ENCODE measurements at regions not wholly inside any gene's neighbourhood (a gene's known extent, or its start where the extent isn't known, plus 50 kb on each side); places are given as distances from the start of the nearest gene placed in this dataset.
A peak's percentile ranks its signal among the peaks of the same experiment; 100 is the strongest.
"Not testable (repeated sequence)": the region's sequence is repeated elsewhere in the genome, so short reads cannot be mapped to it uniquely, and the experiment has no call there.

DNA sequence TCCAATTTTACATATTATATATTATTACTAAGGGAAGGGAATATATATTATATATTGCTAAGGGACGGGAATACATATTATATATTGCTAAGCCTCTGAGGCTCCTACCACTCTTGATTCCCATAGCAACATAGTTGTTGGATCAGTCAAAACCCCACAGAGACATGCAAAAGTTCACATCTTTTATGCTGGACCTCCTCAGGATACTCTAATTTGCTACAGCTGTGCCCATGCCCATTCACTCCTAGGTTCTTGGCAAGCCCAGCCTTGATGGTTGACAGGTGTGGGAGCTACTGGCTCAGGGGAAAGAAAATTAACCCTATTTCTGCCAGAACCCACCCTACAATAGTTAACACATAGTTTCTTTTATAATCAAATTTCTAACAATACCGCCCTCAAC lies 84.6 kb upstream of the POMZP3 start:
- no CpG with 5 or more reads among the region's 2 CpGs for WGBS, 2 experiments (ENCODE audit: extremely low coverage in 2 of 2, insufficient read length in 1 of 2)
- H2BK20ac ChIP-seq (ENCODE audit: low read depth, low read length); H2BK15ac ChIP-seq (ENCODE audit: low read depth, low read length); H4K5ac ChIP-seq (ENCODE audit: low read depth, low read length); H3K4me1 ChIP-seq (ENCODE audit: control insufficient read depth, insufficient read depth, low read length); H2BK5ac ChIP-seq (ENCODE audit: low read depth, low read length, poor library complexity, severe bottlenecking); POLR2A ChIA-PET (ENCODE audit: unreplicated experiment); dilution Hi-C loops (cut with HindIII; ENCODE audit: low sequenced_read_pairs, unreplicated experiment); H3K9me1 ChIP-seq (ENCODE audit: insufficient read depth, low read length); H3K4me2 ChIP-seq (ENCODE audit: low read depth, low read length); H2AK5ac ChIP-seq (ENCODE audit: low read depth, low read length); in situ Hi-C loops (cut with MboI; ENCODE audit: low sequenced_read_pairs); H2BK120ac ChIP-seq (ENCODE audit: low read depth, low read length); H3K4ac ChIP-seq (ENCODE audit: low read depth, low read length); H3K4me3 ChIP-seq (ENCODE audit: insufficient read depth, low read depth, low read length); H3K27me3 ChIP-seq (ENCODE audit: control insufficient read depth, insufficient read depth, low read length); H3K27ac ChIP-seq (ENCODE audit: insufficient read depth, low read length); H4K8ac ChIP-seq (ENCODE audit: low read depth in 2 of 2, low read length in 2 of 2); H3K23ac ChIP-seq (ENCODE audit: low read depth, low read length); DNase-seq; H3K9ac ChIP-seq (ENCODE audit: low read depth, low read length); H3K14ac ChIP-seq (replicated peaks; ENCODE audit: low read depth, low read length); H4K91ac ChIP-seq (ENCODE audit: insufficient read depth, low read depth, low read length); H2AK9ac ChIP-seq (replicated peaks; ENCODE audit: low read depth, low read length, poor library complexity); H2AFZ ChIP-seq (replicated peaks; ENCODE audit: low read length, poor library complexity); H3K56ac ChIP-seq (ENCODE audit: extremely low read depth, insufficient read depth, low read length); BruUV-seq (replicated peaks); ATAC-seq (ENCODE audit: low read depth); H3K79me1 ChIP-seq (ENCODE audit: low read depth in 1 of 2, low read length in 2 of 2); H3K18ac ChIP-seq (ENCODE audit: low read depth, low read length); intact Hi-C loops (cut with micrococcal nuclease); CTCF ChIA-PET; H3K9me3 ChIP-seq (ENCODE audit: control insufficient read depth, insufficient read depth, low read length); H4K20me1 ChIP-seq (ENCODE audit: insufficient read depth, low read length); H3K36me3 ChIP-seq (ENCODE audit: control insufficient read depth, insufficient read depth, low read length): not testable (repeated sequence)

DNA sequence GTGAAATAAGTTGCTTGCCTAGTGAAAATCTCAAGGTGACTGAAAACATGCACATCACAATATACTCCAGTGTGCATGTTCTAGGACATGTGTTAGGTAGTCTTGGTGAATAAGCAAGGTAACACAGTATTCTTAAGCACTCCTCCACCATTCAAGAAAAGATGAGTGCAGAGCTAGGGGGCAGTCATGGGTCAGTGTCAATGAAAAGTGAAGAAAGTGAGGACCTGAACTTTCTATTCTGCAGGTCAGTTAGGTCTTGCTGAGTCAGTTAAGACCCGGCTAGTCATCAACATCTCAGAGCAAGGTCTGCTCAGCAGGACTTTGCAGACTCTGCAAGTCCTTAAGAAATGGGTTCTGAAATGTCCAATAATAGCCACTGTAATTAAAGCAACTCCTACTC lies 82.6 kb upstream of the POMZP3 start:
- H2BK5ac ChIP-seq (ENCODE audit: low read depth, low read length, poor library complexity, severe bottlenecking); H3K4me3 ChIP-seq (ENCODE audit: insufficient read depth, low read depth, low read length); H3K56ac ChIP-seq (ENCODE audit: extremely low read depth, insufficient read depth, low read length); H4K5ac ChIP-seq (ENCODE audit: low read depth, low read length); H3K9me3 ChIP-seq (ENCODE audit: control insufficient read depth, insufficient read depth, low read length); H3K9ac ChIP-seq (ENCODE audit: low read depth, low read length); H3K27ac ChIP-seq (ENCODE audit: insufficient read depth, low read length); in situ Hi-C loops (cut with MboI; ENCODE audit: low sequenced_read_pairs); H4K20me1 ChIP-seq (ENCODE audit: insufficient read depth, low read length); H3K14ac ChIP-seq (replicated peaks; ENCODE audit: low read depth, low read length); ATAC-seq (ENCODE audit: low read depth); H4K91ac ChIP-seq (ENCODE audit: insufficient read depth, low read depth, low read length); H2AFZ ChIP-seq (replicated peaks; ENCODE audit: low read length, poor library complexity); H4K8ac ChIP-seq (ENCODE audit: low read depth in 2 of 2, low read length in 2 of 2); H3K18ac ChIP-seq (ENCODE audit: low read depth, low read length); H3K4me2 ChIP-seq (ENCODE audit: low read depth, low read length); H2BK120ac ChIP-seq (ENCODE audit: low read depth, low read length); H2BK15ac ChIP-seq (ENCODE audit: low read depth, low read length); H2AK9ac ChIP-seq (replicated peaks; ENCODE audit: low read depth, low read length, poor library complexity); H2BK20ac ChIP-seq (ENCODE audit: low read depth, low read length); CTCF ChIA-PET; dilution Hi-C loops (cut with HindIII; ENCODE audit: low sequenced_read_pairs, unreplicated experiment); BruUV-seq (replicated peaks); H3K79me1 ChIP-seq (ENCODE audit: low read depth in 1 of 2, low read length in 2 of 2); H3K27me3 ChIP-seq (ENCODE audit: control insufficient read depth, insufficient read depth, low read length); H3K4me1 ChIP-seq (ENCODE audit: control insufficient read depth, insufficient read depth, low read length); H2AK5ac ChIP-seq (ENCODE audit: low read depth, low read length); H3K4ac ChIP-seq (ENCODE audit: low read depth, low read length); H3K9me1 ChIP-seq (ENCODE audit: insufficient read depth, low read length); intact Hi-C loops (cut with micrococcal nuclease); H3K23ac ChIP-seq (ENCODE audit: low read depth, low read length); POLR2A ChIA-PET (ENCODE audit: unreplicated experiment); H3K36me3 ChIP-seq (ENCODE audit: control insufficient read depth, insufficient read depth, low read length): not testable (repeated sequence)
- WGBS, 2 experiments (ENCODE audit: extremely low coverage in 2 of 2, insufficient read length in 1 of 2), result no CpG with 5 or more reads among the region's 1 CpG
- peak; percentile 0 for DNase-seq

Data from IMR-90 (cell line).